HL-60 (cell line): ENCODE measurements at regions not wholly inside any gene's neighbourhood (a gene's known extent, or its start where the extent isn't known, plus 50 kb on each side); places are given as distances from the start of the nearest gene placed in this dataset.

Experiments
- DNase-seq, 2 experiments: peaks; one replicate each; pipeline ENCODE4 v3.0.0-alpha.2; 2010 to 2020; ENCODE audit warnings: low read depth in 1 of 2, low spot score in 1 of 2
- H3K27ac ChIP-seq: fragments of 250-450 bp; sonication (Bioruptor Pico); replicated peaks from 2 replicates; pipeline ENCODE4 v1.5.1; 2020; ENCODE audit warnings: mild to moderate bottlenecking, moderate library complexity
- H3K27me3 ChIP-seq: fragments of 250-450 bp; sonication (Bioruptor Pico); 2 replicates; pipeline ENCODE4 v1.5.1; 2021; ENCODE audit warnings: mild to moderate bottlenecking, moderate library complexity; ENCODE audit not compliant: insufficient read depth, poor library complexity, severe bottlenecking
- H3K4me3 ChIP-seq: replicated peaks from 2 replicates; pipeline ENCODE4 v1.5.1; 2011; ENCODE audit warnings: mild to moderate bottlenecking, control low read depth, low read length; ENCODE audit not compliant: insufficient read depth
- CTCF ChIP-seq: IDR thresholded peaks from one replicate; pipeline ENCODE4 v1.5.1; 2011; ENCODE audit warnings: low read length, control low read depth, inconsistent platforms; ENCODE audit not compliant: insufficient read depth
- GABPA ChIP-seq: IDR thresholded peaks from 2 replicates; pipeline ENCODE4 v1.6.1; 2012; ENCODE audit warnings: low read depth
- POLR2AphosphoS5 ChIP-seq: IDR thresholded peaks from 2 replicates; pipeline ENCODE4 v1.6.1; 2012; ENCODE audit warnings: low read depth
- REST ChIP-seq: IDR thresholded peaks from 2 replicates; pipeline ENCODE4 v1.6.1; 2012; ENCODE audit warnings: low read depth; ENCODE audit not compliant: insufficient replicate concordance
- SPI1 ChIP-seq: IDR thresholded peaks from 2 replicates; pipeline ENCODE4 v1.6.1; 2012; ENCODE audit warnings: low read depth, mild to moderate bottlenecking, borderline replicate concordance

GRCh38 chr4:57580710-57581599, 470.8 kb upstream of the IGFBP7 start:
- H3K27me3 ChIP-seq: no peaks in the 10 kb centered on the region
- H3K27ac ChIP-seq: no peak overlapping the region
- H3K4me3 ChIP-seq: no peak overlapping the region
- no peak for DNase-seq
- TF ChIP-seq REST: no peak
- no peak for TF ChIP-seq CTCF
- TF ChIP-seq GABPA: no peak
- TF ChIP-seq POLR2AphosphoS5: no peak
- no peak for TF ChIP-seq SPI1

GRCh38 chr4:57575426-57575825, 465.2 kb upstream of the IGFBP7 start:
- no peak for DNase-seq
- H3K27ac ChIP-seq: no peak overlapping the region
- TF ChIP-seq REST: no peak
- TF ChIP-seq POLR2AphosphoS5: no peak
- TF ChIP-seq CTCF: no peak
- no peak for TF ChIP-seq SPI1
- no peak for TF ChIP-seq GABPA
- no peak overlapping the region for H3K4me3 ChIP-seq
- no peaks in the 10 kb centered on the region for H3K27me3 ChIP-seq

GRCh38 chr4:57554556-57555092, 444.4 kb upstream of the IGFBP7 start:
- Histone ChIP-seq H3K4me3 (no peak overlapping the region), H3K27me3 (no peaks in the 10 kb centered on the region), H3K27ac (no peak overlapping the region)
- TF ChIP-seq POLR2AphosphoS5: no peak
- no peak for TF ChIP-seq GABPA
- no peak for TF ChIP-seq CTCF
- no peak for TF ChIP-seq REST
- DNase-seq: no peak
